SK-N-SH (cell line): ENCODE measurements at regions not wholly inside any gene's neighbourhood (a gene's known extent, or its start where the extent isn't known, plus 50 kb on each side); places are given as distances from the start of the nearest gene placed in this dataset.

Experiments
- CTCF ChIA-PET: fragments of 300-600, 350-600 bp; formaldehyde crosslinking; extraction: SDS; loops from one replicate; lab custom pipeline; 2021; lab: Yijun Ruan, JAX
- POLR2A ChIA-PET: fragments of 350-600 bp; sonication (Branson Sonifier 250); formaldehyde crosslinking; extraction: SDS; loops from one replicate; lab custom pipeline; 2020; ENCODE audit warnings: antibody characterized with exemption, inconsistent platforms; lab: Yijun Ruan, JAX
- DNase-seq: peaks from one replicate; pipeline ENCODE4 v3.0.0; 2012
- H2AFZ ChIP-seq: fragments of 200-600 bp; sonication (generic); 2 replicates; pipeline ENCODE4 v1.8.1; 2016; ENCODE audit warnings: antibody characterized with exemption, mild to moderate bottlenecking, low read depth
- H3F3A ChIP-seq: fragments of 200-600 bp; sonication (generic); replicated peaks from 2 replicates; pipeline ENCODE3; 2016; ENCODE audit warnings: antibody characterized with exemption, mild to moderate bottlenecking; ENCODE audit not compliant: insufficient read depth
- H3K27ac ChIP-seq, 2 experiments: fragments of 200-500 bp in 1 of 2; fragments of 200-600 bp in 1 of 2; sonication (Bioruptor generic) in 1 of 2; sonication (generic), shearing (Covaris generic) in 1 of 2; 2 replicates each; pipeline versions ENCODE4 v1.5.1 to v1.6.1; 2014 to 2016; ENCODE audit warnings: low read depth in 2 of 2, inconsistent platforms in 1 of 2, low read length in 1 of 2, mild to moderate bottlenecking in 1 of 2, mixed read lengths in 1 of 2
- H3K27me3 ChIP-seq: fragments of 200-600 bp; sonication (generic), shearing (Covaris generic); 2 replicates; pipeline ENCODE4 v1.6.1; 2016; ENCODE audit warnings: mixed run types; ENCODE audit not compliant: insufficient read depth
- H3K36me3 ChIP-seq, 2 experiments: fragments of 200-500 bp in 1 of 2; fragments of 200-600 bp in 1 of 2; sonication (Bioruptor generic) in 1 of 2; sonication (generic) in 1 of 2; replicated peaks in 1 of 2; 2 replicates each; pipeline versions ENCODE3 to v1.5.1; 2014 to 2016; ENCODE audit warnings: low read length in 1 of 2, mild to moderate bottlenecking in 1 of 2; ENCODE audit not compliant: insufficient read depth in 2 of 2, control insufficient read depth in 1 of 2
- H3K4me1 ChIP-seq, 2 experiments: fragments of 200-500 bp in 1 of 2; fragments of 200-600 bp in 1 of 2; sonication (Bioruptor generic) in 1 of 2; sonication (generic), shearing (Covaris generic) in 1 of 2; 2 replicates each; pipeline versions ENCODE4 v1.5.1 to v1.6.1; 2014 to 2016; ENCODE audit warnings: low read depth in 1 of 2, low read length in 1 of 2, mixed run types in 1 of 2; ENCODE audit not compliant: insufficient read depth in 2 of 2, control insufficient read depth in 1 of 2
- H3K4me2 ChIP-seq: fragments of 200-600 bp; sonication (generic), shearing (Covaris generic); 2 replicates; pipeline ENCODE4 v1.6.1; 2017; ENCODE audit warnings: mixed run types
- H3K4me3 ChIP-seq, 2 experiments: fragments of 200-500 bp in 1 of 2; fragments of 200-600 bp in 1 of 2; sonication (Bioruptor generic) in 1 of 2; sonication (generic), shearing (Covaris generic) in 1 of 2; 2 replicates each; pipeline versions ENCODE4 v1.5.1 to v1.8.1; 2014 to 2016; ENCODE audit warnings: low read depth in 2 of 2, inconsistent platforms in 1 of 2, low read length in 1 of 2, mild to moderate bottlenecking in 1 of 2, mixed read lengths in 1 of 2, moderate library complexity in 1 of 2
- H3K79me2 ChIP-seq: fragments of 200-600 bp; sonication (generic); 2 replicates; pipeline ENCODE4 v1.8.1; 2017; ENCODE audit warnings: mild to moderate bottlenecking; ENCODE audit not compliant: insufficient read depth
- H3K9ac ChIP-seq: fragments of 200-600 bp; sonication (generic); 2 replicates; pipeline ENCODE4 v1.6.1; 2017; ENCODE audit warnings: mixed run types
- H3K9me2 ChIP-seq: fragments of 200-600 bp; sonication (generic); 2 replicates; pipeline ENCODE4 v1.6.1; 2017; ENCODE audit warnings: mixed run types
- H3K9me3 ChIP-seq: fragments of 200-600 bp; sonication (generic); 2 replicates; pipeline ENCODE4 v1.6.1; 2017; ENCODE audit warnings: mixed run types, mild to moderate bottlenecking, moderate library complexity
- H4K20me1 ChIP-seq: fragments of 200-600 bp; sonication (generic); 2 replicates; pipeline ENCODE4 v1.6.1; 2017; ENCODE audit warnings: mild to moderate bottlenecking, mixed run types; ENCODE audit not compliant: insufficient read depth
- ELF1 ChIP-seq: IDR thresholded peaks from 2 replicates; pipeline ENCODE4 v1.4.0; 2012
- EZH2phosphoT487 ChIP-seq: fragments of 200-600 bp; sonication (generic); IDR thresholded peaks from 2 replicates; pipeline ENCODE4 v1.6.1; 2017; ENCODE audit warnings: low read depth, mixed run types, mild to moderate bottlenecking, antibody characterized with exemption, moderate library complexity, borderline replicate concordance
- GABPA ChIP-seq: IDR thresholded peaks from 2 replicates; pipeline ENCODE4 v1.4.0; 2012; ENCODE audit warnings: low read depth, mild to moderate bottlenecking
- GATA2 ChIP-seq: sonication (generic); formaldehyde crosslinking; IDR thresholded peaks from 2 replicates; pipeline ENCODE4 v1.5.0; 2020; ENCODE audit warnings: mild to moderate bottlenecking, missing genetic modification reagents
- IRF3 ChIP-seq: fragments of 150-350 bp; IDR thresholded peaks from 2 replicates; pipeline ENCODE4 v1.6.1; 2016; ENCODE audit warnings: mild to moderate bottlenecking, low read depth, low read length
- JUND ChIP-seq: IDR thresholded peaks from 2 replicates; pipeline ENCODE4 v1.4.0; 2012
- MXI1 ChIP-seq: IDR thresholded peaks from 2 replicates; pipeline ENCODE4 v1.6.1; 2012; ENCODE audit warnings: mild to moderate bottlenecking, low read depth, low read length, improper control_type of control experiment
- NFIC ChIP-seq: IDR thresholded peaks from 2 replicates; pipeline ENCODE4 v1.4.0; 2012; ENCODE audit warnings: borderline replicate concordance
- NRF1 ChIP-seq: IDR thresholded peaks from 2 replicates; pipeline ENCODE4 v1.6.1; 2012; ENCODE audit warnings: low read depth, mild to moderate bottlenecking, low read length
- RAD21 ChIP-seq: IDR thresholded peaks from 2 replicates; pipeline ENCODE4 v1.6.1; 2012; ENCODE audit warnings: mild to moderate bottlenecking, low read length
- SIN3A ChIP-seq: IDR thresholded peaks from 2 replicates; pipeline ENCODE4 v1.6.1; 2012; ENCODE audit warnings: low read depth, mild to moderate bottlenecking, low read length, moderate library complexity, borderline replicate concordance
- TEAD4 ChIP-seq: IDR thresholded peaks from 2 replicates; pipeline ENCODE4 v1.4.0; 2012; ENCODE audit warnings: mild to moderate bottlenecking, borderline replicate concordance; ENCODE audit not compliant: insufficient read depth
- YY1 ChIP-seq: IDR thresholded peaks from 2 replicates; pipeline ENCODE4 v1.4.0; 2012; ENCODE audit warnings: low read depth, mild to moderate bottlenecking
- WGBS: methylation state at CpG from one replicate; pipeline ENCODE4 v1.1.6; 2017; ENCODE audit warnings: low lambda C conversion rate; 5-methylcytosine and 5-hydroxymethylcytosine counted together
- TF ChIP-seq, protein P1 (sequence below): IDR thresholded peaks from 2 replicates; pipeline ENCODE4 v1.4.0; 2012; ENCODE audit warnings: low read depth
- TF ChIP-seq, protein P2 (sequence below): IDR thresholded peaks from 2 replicates; pipeline ENCODE4 v1.4.0; 2012; ENCODE audit warnings: low read depth, borderline replicate concordance

GRCh38 chr10:90286406-90286805 lies 571.4 kb downstream of the HTR7 start:
- CTCF ChIA-PET: no interaction called here
- WGBS: 5% methylated on average over 2 of the region's 2 CpGs
- TF ChIP-seq TEAD4 (no peak), IRF3 (no peak), NFIC (no peak), GATA2 (CRISPR knock-in tag) (no peak), GABPA (no peak), YY1 (no peak), MXI1 (no peak), SIN3A (no peak), RAD21 (no peak), EZH2phosphoT487 (no peak), NRF1 (no peak)
- TF ChIP-seq, protein P1, sequence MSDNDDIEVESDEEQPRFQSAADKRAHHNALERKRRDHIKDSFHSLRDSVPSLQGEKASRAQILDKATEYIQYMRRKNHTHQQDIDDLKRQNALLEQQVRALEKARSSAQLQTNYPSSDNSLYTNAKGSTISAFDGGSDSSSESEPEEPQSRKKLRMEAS: no peak
- TF ChIP-seq, protein P2, sequence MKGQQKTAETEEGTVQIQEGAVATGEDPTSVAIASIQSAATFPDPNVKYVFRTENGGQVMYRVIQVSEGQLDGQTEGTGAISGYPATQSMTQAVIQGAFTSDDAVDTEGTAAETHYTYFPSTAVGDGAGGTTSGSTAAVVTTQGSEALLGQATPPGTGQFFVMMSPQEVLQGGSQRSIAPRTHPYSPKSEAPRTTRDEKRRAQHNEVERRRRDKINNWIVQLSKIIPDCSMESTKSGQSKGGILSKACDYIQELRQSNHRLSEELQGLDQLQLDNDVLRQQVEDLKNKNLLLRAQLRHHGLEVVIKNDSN: no peak
- TF ChIP-seq, all 33 proteins: peak for 0

GRCh38 chr10:90286941-90287340 lies 570.9 kb downstream of the HTR7 start:
- no peaks in the 10 kb centered on the region for H3K36me3 ChIP-seq
- H3K4me1 ChIP-seq: no peaks in the 10 kb centered on the region
- H3K9me2 ChIP-seq: no peaks in the 10 kb centered on the region
- no peak overlapping the region for H3K27ac ChIP-seq
- no peak overlapping the region for H2AFZ ChIP-seq
- no peaks in the 10 kb centered on the region for H4K20me1 ChIP-seq
- H3K4me2 ChIP-seq: no peak overlapping the region
- no peaks in the 10 kb centered on the region for H3K27me3 ChIP-seq
- no peaks in the 10 kb centered on the region for H3K79me2 ChIP-seq
- no peaks in the 10 kb centered on the region for H3F3A ChIP-seq
- CTCF ChIA-PET: no interaction called here
- WGBS: 5% methylated on average over 1 of the region's 1 CpG
- POLR2A ChIA-PET: no interaction called here
- no peak for TF ChIP-seq JUND
- no peak for TF ChIP-seq ELF1
- DNase-seq: no peak
- H3K9ac ChIP-seq: no peak overlapping the region
- H3K9me3 ChIP-seq: no peaks in the 10 kb centered on the region
- H3K4me3 ChIP-seq: no peak overlapping the region

More at GRCh38 chr10:90286406-90286805, 571.4 kb downstream of the HTR7 start:
- Histone ChIP-seq H3K4me2 (no peak overlapping the region), H3K9me3 (no peaks in the 10 kb centered on the region), H4K20me1 (no peaks in the 10 kb centered on the region), H3K79me2 (no peaks in the 10 kb centered on the region), H3K4me3 (no peak overlapping the region), H3K36me3 (no peaks in the 10 kb centered on the region), H2AFZ (no peak overlapping the region), H3F3A (no peaks in the 10 kb centered on the region), H3K27me3 (no peaks in the 10 kb centered on the region), H3K27ac (no peak overlapping the region), H3K4me1 (no peaks in the 10 kb centered on the region), H3K9ac (no peak overlapping the region), H3K9me2 (no peaks in the 10 kb centered on the region)
- POLR2A ChIA-PET: no interaction called here
- no peak for DNase-seq
